ENCODE measurements at regions not wholly inside any gene's neighbourhood (a gene's known extent, or its start where the extent isn't known, plus 50 kb on each side); places are given as distances from the start of the nearest gene placed in this dataset.

DNA sequence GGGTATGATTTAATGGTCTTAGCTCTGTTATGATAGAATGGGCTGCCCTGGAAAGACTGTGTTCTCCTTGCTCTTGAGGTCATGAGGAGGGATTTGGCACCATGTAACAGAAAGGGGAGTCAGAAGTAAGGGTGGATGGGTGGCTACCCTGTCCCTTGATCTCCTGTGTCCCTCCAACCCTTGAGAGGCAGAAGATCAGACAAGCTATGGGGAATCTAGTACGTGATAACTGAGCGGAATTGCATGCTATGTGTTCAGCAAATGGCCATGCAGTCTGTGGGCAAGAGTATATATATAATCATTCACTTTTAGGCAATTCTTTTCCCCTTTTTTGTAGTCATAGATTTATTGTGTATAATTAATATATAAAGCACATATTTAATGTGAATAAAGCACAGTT is 174.9 kb downstream of the SEC23IP start:
- H2BK120ac ChIP-seq (ENCODE audit: low read depth, low read length, poor library complexity, severe bottlenecking), result no peak overlapping the region
- H3K18ac ChIP-seq (ENCODE audit: insufficient read length, low read depth, low read length), result no peak overlapping the region
- no peak overlapping the region for H2BK5ac ChIP-seq (ENCODE audit: insufficient read length, low read length)
- no peak overlapping the region for H3K4me2 ChIP-seq (ENCODE audit: insufficient read depth, insufficient read length, low read length)
- no peak overlapping the region for H3K4ac ChIP-seq (ENCODE audit: low read depth, low read length)
- H2AFZ ChIP-seq (ENCODE audit: low read length), result no peak overlapping the region
- no peak overlapping the region for H3K56ac ChIP-seq (ENCODE audit: insufficient read length, low read depth, low read length)
- no peak for DNase-seq
- no peak overlapping the region for H3K27ac ChIP-seq (ENCODE audit: insufficient read length, low read depth, low read length)
- H3K4me3 Mint-ChIP-seq, result no peak overlapping the region
- H4K8ac ChIP-seq (replicated peaks; ENCODE audit: insufficient read length, low read depth, low read length), result no peak overlapping the region
- no peak overlapping the region for H2BK20ac ChIP-seq (ENCODE audit: low read depth, low read length, poor library complexity, severe bottlenecking)
- H2BK12ac ChIP-seq (ENCODE audit: insufficient read length, low read depth, low read length), result no peak overlapping the region
- no peaks in the 10 kb centered on the region for H3K4me1 ChIP-seq (ENCODE audit: insufficient read depth, low read length)
- H4K91ac ChIP-seq (ENCODE audit: insufficient read length, low read depth, low read length), result no peak overlapping the region
- H3K23ac ChIP-seq (ENCODE audit: insufficient read length, low read depth, low read length), result no peak overlapping the region
- H2AK5ac ChIP-seq (ENCODE audit: insufficient read length, low read length), result no peak overlapping the region
- H4K20me1 ChIP-seq (ENCODE audit: control insufficient read depth, insufficient read depth, insufficient read length), result no peaks in the 10 kb centered on the region
- no peak overlapping the region for H4K5ac ChIP-seq (ENCODE audit: insufficient read length, low read depth, low read length)
- WGBS (ENCODE audit: extremely low coverage, insufficient read length, low lambda C conversion rate), result no CpG with 5 or more reads among the region's 2 CpGs
- H3T11ph ChIP-seq (ENCODE audit: low read length), result no peak overlapping the region
- H3K14ac ChIP-seq (ENCODE audit: insufficient read depth, low read length), result no peak overlapping the region
- H3K27me3 Mint-ChIP-seq (ENCODE audit: low read depth), result peaks cover 6% of the 10 kb centered on the region
- no peaks in the 10 kb centered on the region for H3K79me2 ChIP-seq (ENCODE audit: insufficient read depth, low read length)
- H3K9ac ChIP-seq (ENCODE audit: extremely low read depth, insufficient read length, low read length), result no peak overlapping the region
- no peaks in the 10 kb centered on the region for H3K27me3 ChIP-seq (ENCODE audit: insufficient read depth, low read length)
- no peak overlapping the region for H2BK15ac ChIP-seq (ENCODE audit: low read depth, low read length)
- TF ChIP-seq, protein P1, sequence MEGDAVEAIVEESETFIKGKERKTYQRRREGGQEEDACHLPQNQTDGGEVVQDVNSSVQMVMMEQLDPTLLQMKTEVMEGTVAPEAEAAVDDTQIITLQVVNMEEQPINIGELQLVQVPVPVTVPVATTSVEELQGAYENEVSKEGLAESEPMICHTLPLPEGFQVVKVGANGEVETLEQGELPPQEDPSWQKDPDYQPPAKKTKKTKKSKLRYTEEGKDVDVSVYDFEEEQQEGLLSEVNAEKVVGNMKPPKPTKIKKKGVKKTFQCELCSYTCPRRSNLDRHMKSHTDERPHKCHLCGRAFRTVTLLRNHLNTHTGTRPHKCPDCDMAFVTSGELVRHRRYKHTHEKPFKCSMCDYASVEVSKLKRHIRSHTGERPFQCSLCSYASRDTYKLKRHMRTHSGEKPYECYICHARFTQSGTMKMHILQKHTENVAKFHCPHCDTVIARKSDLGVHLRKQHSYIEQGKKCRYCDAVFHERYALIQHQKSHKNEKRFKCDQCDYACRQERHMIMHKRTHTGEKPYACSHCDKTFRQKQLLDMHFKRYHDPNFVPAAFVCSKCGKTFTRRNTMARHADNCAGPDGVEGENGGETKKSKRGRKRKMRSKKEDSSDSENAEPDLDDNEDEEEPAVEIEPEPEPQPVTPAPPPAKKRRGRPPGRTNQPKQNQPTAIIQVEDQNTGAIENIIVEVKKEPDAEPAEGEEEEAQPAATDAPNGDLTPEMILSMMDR (conservative IDR thresholded peaks at IDR 0.05), result no peak
- H3K36me3 Mint-ChIP-seq (ENCODE audit: insufficient read depth in 1 of 3, low read depth in 3 of 3), result peaks cover 6 to 19% (median 6%) of the 10 kb centered on the region in 3 experiments; a peak in 6 of 7 replicates
- H3K79me1 ChIP-seq (ENCODE audit: insufficient read depth, low read depth, low read length, poor library complexity, severe bottlenecking), result no peaks in the 10 kb centered on the region
- H3K27ac Mint-ChIP-seq, result no peak overlapping the region
- H3K4me1 Mint-ChIP-seq, result peaks cover 0 to 2% of the 10 kb centered on the region in 2 experiments; a peak in 2 of 4 replicates
- no peaks in the 10 kb centered on the region for H3K23me2 ChIP-seq (ENCODE audit: insufficient read length, low read depth, low read length, poor library complexity, severe bottlenecking)
- peaks cover 21 to 26% of the 10 kb centered on the region in 2 experiments for H3K9me3 Mint-ChIP-seq
- H3K9me3 ChIP-seq (ENCODE audit: control insufficient read depth, low read depth, low read length), result peaks cover 5% of the 10 kb centered on the region

Data from H9 (cell line).